ENCODE measurements at regions not wholly inside any gene's neighbourhood (a gene's known extent, or its start where the extent isn't known, plus 50 kb on each side); places are given as distances from the start of the nearest gene placed in this dataset.

DNA sequence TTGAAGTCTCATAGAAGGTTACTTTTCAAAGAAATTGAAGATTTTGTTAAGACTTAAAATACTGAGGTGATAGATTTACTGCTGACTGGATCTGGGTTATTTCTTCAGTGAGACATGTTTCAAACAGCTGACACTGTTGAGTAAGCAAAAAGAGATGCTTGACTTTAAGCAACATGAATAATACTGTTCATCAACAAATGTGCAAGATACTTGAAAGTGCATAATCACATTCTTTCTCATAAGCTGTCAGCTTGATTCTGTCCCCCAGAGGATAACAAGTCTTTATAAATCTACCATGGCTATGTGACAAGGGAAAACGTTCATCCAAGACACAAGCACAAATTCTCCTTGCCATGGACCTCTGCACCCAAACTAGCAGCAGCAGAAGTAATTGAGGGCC, 260.1 kb upstream of the CDH18 start:
- ChIA-PET CTCF (no interaction called here), POLR2A (no interaction called here)
- no peak for TF ChIP-seq LEF1 (IDR thresholded peaks at IDR 0.05; ENCODE audit: borderline replicate concordance)
- TF ChIP-seq, protein P1, sequence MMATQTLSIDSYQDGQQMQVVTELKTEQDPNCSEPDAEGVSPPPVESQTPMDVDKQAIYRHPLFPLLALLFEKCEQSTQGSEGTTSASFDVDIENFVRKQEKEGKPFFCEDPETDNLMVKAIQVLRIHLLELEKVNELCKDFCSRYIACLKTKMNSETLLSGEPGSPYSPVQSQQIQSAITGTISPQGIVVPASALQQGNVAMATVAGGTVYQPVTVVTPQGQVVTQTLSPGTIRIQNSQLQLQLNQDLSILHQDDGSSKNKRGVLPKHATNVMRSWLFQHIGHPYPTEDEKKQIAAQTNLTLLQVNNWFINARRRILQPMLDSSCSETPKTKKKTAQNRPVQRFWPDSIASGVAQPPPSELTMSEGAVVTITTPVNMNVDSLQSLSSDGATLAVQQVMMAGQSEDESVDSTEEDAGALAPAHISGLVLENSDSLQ (IDR thresholded peaks at IDR 0.05), result no peak
- DNase-seq (ENCODE audit: extremely low spot score), result no peak

DNA sequence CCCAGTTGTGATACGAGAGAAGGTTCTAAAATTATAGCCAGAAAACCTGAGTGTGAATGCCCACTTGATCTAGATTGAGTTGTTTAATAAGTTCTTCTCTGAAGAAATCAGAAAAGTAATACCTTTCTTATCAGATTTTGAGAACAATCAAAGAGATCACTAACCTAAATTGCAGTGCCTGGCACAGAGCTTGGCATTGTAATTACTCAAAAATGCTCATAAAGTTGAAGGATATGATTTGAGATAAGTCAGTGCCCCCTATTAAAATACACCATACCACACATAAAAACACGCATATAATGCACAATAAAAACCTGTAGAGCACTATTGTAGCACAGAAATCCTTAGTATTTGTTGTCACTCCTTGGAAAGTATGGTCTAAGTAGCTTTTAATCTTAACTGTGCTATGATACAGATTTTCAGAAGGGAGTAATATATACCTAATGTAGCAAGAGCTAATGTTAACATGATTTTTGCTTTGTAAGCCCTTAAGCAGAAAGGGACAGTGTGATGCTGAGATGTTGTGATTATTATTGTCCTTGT, 257.5 kb upstream of the CDH18 start:
- POLR2A ChIA-PET, result no interaction called here
- no peak for DNase-seq (ENCODE audit: extremely low spot score)
- TF ChIP-seq SP1 (IDR thresholded peaks at IDR 0.05) (no peak), CTBP1 (IDR thresholded peaks at IDR 0.05; ENCODE audit: borderline replicate concordance) (no peak), FOXM1 (IDR thresholded peaks at IDR 0.05; ENCODE audit: borderline replicate concordance) (no peak), BHLHE40 (IDR thresholded peaks at IDR 0.05; ENCODE audit: borderline replicate concordance) (no peak), FOXK2 (IDR thresholded peaks at IDR 0.05) (no peak), ARNT (IDR thresholded peaks at IDR 0.05) (no peak), TARDBP (IDR thresholded peaks at IDR 0.05) (no peak), ZNF384 (IDR thresholded peaks at IDR 0.05) (no peak), HDGF (IDR thresholded peaks at IDR 0.05; ENCODE audit: borderline replicate concordance) (no peak), ELF4 (IDR thresholded peaks at IDR 0.05) (no peak), L3MBTL2 (conservative IDR thresholded peaks at IDR 0.05) (no peak), LEF1 (IDR thresholded peaks at IDR 0.05; ENCODE audit: borderline replicate concordance) (no peak), SUZ12 (IDR thresholded peaks at IDR 0.05) (no peak), FOXA1 (IDR thresholded peaks at IDR 0.05) (no peak), NFRKB (IDR thresholded peaks at IDR 0.05) (no peak)
- TF ChIP-seq, protein P1 (IDR thresholded peaks at IDR 0.05), result no peak
- CTCF ChIA-PET, result no interaction called here

DNA sequence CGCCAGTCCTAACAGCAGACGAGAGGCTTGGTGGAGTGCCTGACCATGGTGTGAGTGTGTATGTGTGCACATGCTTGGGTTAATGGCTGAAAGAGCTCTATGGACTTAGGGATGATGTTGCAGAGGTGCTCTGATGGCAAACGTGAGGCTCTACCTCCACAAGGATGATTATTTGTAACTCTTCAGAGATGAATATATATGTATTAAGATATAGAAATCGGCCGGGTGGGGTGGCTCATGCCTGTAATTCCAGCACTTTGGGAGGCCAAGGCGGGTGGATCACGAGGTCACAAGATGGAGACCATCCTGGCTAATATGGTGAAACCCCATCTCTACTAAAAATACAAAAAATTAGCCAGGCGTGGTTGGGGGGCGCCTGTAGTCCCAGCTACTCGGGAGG, 253.4 kb upstream of the CDH18 start:
- TF ChIP-seq FOXK2 (IDR thresholded peaks at IDR 0.05), result no peak
- TF ChIP-seq ELF4 (IDR thresholded peaks at IDR 0.05), result no peak
- no peak for TF ChIP-seq LEF1 (IDR thresholded peaks at IDR 0.05; ENCODE audit: borderline replicate concordance)
- TF ChIP-seq CTBP1 (IDR thresholded peaks at IDR 0.05; ENCODE audit: borderline replicate concordance), result no peak
- TF ChIP-seq NFRKB (IDR thresholded peaks at IDR 0.05), result no peak
- TF ChIP-seq SUZ12 (IDR thresholded peaks at IDR 0.05), result no peak
- TF ChIP-seq ARNT (IDR thresholded peaks at IDR 0.05), result no peak
- TF ChIP-seq SP1 (IDR thresholded peaks at IDR 0.05), result no peak
- POLR2A ChIA-PET, result no interaction called here
- no peak for DNase-seq (ENCODE audit: extremely low spot score)
- CTCF ChIA-PET, result no interaction called here

DNA sequence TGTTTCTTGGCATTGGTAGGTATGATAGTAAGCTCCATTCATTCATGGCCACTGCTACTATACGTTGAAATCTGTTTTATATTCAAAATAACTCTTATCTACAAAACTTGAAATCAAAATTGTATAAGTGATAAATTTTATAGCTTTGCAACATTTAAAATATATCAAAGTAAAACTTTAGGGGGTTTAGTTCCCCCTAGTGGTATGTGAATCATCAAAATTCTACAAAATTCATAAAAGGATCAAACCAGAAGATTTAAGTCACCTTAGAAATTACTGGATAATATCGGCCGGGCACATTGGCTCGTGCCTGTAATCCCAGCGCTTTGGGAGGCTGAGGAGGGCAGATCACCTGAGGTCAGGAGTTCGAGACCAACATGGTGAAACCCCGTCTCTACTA, 243.0 kb upstream of the CDH18 start:
- TF ChIP-seq SUZ12 (IDR thresholded peaks at IDR 0.05) (no peak), TARDBP (IDR thresholded peaks at IDR 0.05) (no peak), ARNT (IDR thresholded peaks at IDR 0.05) (no peak), ZNF384 (IDR thresholded peaks at IDR 0.05) (no peak), FOXM1 (IDR thresholded peaks at IDR 0.05; ENCODE audit: borderline replicate concordance) (no peak), HDGF (IDR thresholded peaks at IDR 0.05; ENCODE audit: borderline replicate concordance) (no peak), LEF1 (IDR thresholded peaks at IDR 0.05; ENCODE audit: borderline replicate concordance) (no peak), FOXK2 (IDR thresholded peaks at IDR 0.05) (no peak)
- POLR2A ChIA-PET, result no interaction called here
- CTCF ChIA-PET, result no interaction called here
- DNase-seq (ENCODE audit: extremely low spot score), result no peak

DNA sequence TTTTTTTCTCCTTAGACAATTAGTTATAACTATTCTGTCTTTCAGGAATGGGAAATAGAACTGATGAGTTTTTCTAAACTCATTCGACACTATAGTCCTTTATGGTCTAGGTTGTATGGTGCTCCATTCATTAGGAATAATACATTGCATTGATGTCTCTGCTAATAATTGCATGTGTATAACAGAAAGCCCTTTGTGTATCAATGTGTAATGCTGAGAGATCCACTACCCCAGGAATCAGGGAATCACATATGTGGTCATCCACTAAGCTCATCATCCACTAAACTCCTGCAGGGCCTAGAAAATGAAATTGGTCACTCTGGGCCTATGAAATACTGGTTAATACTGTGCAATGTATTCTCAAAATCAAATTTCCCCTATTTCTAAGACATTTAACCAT, 242.0 kb upstream of the CDH18 start:
- no peak for DNase-seq (ENCODE audit: extremely low spot score)
- POLR2A ChIA-PET, result no interaction called here
- CTCF ChIA-PET, result no interaction called here
- TF ChIP-seq HDGF (IDR thresholded peaks at IDR 0.05; ENCODE audit: borderline replicate concordance) (no peak), ARNT (IDR thresholded peaks at IDR 0.05) (no peak), FOXM1 (IDR thresholded peaks at IDR 0.05; ENCODE audit: borderline replicate concordance) (no peak), FOXK2 (IDR thresholded peaks at IDR 0.05) (no peak), LEF1 (IDR thresholded peaks at IDR 0.05; ENCODE audit: borderline replicate concordance) (no peak), CTBP1 (IDR thresholded peaks at IDR 0.05; ENCODE audit: borderline replicate concordance) (no peak), SUZ12 (IDR thresholded peaks at IDR 0.05) (no peak), BHLHE40 (IDR thresholded peaks at IDR 0.05; ENCODE audit: borderline replicate concordance) (no peak), FOXA1 (IDR thresholded peaks at IDR 0.05) (no peak), TARDBP (IDR thresholded peaks at IDR 0.05) (no peak), ZNF384 (IDR thresholded peaks at IDR 0.05) (no peak)
- TF ChIP-seq, protein P1 (IDR thresholded peaks at IDR 0.05), result no peak

DNA sequence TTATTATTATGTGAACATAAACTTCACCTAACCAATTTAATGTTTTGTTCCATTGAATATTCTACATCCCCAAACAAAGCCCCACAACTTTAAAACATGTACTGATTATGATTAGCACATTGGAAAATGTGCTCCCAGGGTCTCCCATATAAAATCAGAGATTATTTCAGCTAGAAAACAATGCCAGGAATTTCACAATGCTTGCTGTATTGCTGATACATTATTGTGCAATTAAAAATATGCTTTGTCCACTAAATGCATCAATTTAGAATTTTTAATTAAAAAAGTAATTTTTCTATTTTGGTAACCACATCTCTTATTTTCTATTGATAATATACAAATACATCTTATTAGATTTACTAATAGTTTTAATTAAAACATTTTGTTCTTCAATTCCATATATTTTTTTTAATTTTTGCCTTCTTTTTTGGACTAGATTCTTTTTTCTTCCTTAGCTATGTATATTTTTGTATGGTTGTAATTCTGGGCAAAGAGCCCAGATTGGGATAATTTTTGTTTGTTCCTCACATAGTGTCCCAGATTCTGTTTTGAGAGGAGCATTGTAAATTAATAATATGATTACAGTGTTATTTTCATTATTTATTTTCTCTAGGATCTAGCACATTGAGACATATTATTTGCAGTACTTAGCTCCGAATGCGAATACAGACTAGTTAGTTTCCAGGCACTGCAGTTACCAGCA, 241.5 kb upstream of the CDH18 start:
- no peak for DNase-seq (ENCODE audit: extremely low spot score)
- POLR2A ChIA-PET, result no interaction called here
- CTCF ChIA-PET, result no interaction called here
- TF ChIP-seq LEF1 (IDR thresholded peaks at IDR 0.05; ENCODE audit: borderline replicate concordance) (no peak), TARDBP (IDR thresholded peaks at IDR 0.05) (no peak), FOXK2 (IDR thresholded peaks at IDR 0.05) (no peak), SUZ12 (IDR thresholded peaks at IDR 0.05) (no peak)

DNA sequence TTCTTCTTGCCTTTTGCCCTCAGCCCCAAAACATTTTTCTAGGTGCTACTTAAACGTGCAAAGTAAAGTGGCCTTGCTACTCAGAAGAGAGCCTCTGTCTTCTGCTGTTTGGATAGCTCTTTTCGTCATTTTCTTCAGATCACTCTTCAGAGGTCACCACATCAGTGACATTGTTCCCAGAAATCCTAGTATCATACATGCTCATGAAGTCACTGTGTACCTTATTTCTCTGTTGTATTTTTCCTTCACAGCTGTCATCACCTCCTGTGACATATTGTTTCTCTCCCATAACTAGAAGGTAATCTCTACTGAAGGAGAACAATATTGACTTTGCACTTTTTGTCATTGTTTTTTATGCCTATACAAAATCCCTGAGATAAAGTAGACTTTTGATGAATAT, 237.0 kb upstream of the CDH18 start:
- no peak for DNase-seq (ENCODE audit: extremely low spot score)
- ChIA-PET CTCF (no interaction called here), POLR2A (no interaction called here)
- TF ChIP-seq CTBP1 (IDR thresholded peaks at IDR 0.05; ENCODE audit: borderline replicate concordance), result no peak
- no peak for TF ChIP-seq SUZ12 (IDR thresholded peaks at IDR 0.05)
- no peak for TF ChIP-seq HDGF (IDR thresholded peaks at IDR 0.05; ENCODE audit: borderline replicate concordance)
- no peak for TF ChIP-seq SP1 (IDR thresholded peaks at IDR 0.05)
- no peak for TF ChIP-seq NFRKB (IDR thresholded peaks at IDR 0.05)
- TF ChIP-seq TARDBP (IDR thresholded peaks at IDR 0.05), result no peak
